Mammary epithelial cell (primary cell): ENCODE measurements at regions not wholly inside any gene's neighbourhood (a gene's known extent, or its start where the extent isn't known, plus 50 kb on each side); places are given as distances from the start of the nearest gene placed in this dataset.
"Not testable (repeated sequence)": the region's sequence is repeated elsewhere in the genome, so short reads cannot be mapped to it uniquely, and the experiment has no call there.

Source experiments
- CTCF ChIP-seq, 2 donors: IDR thresholded peaks in 1 of 2; conservative IDR thresholded peaks in 1 of 2; 2 replicates each; pipeline ENCODE4 v1.5.1; 2011 to 2012; ENCODE audit warnings: inconsistent platforms in 2 of 2, low read length in 2 of 2, mild to moderate bottlenecking in 2 of 2, control low read depth in 1 of 2, low read depth in 1 of 2; ENCODE audit not compliant: insufficient read depth in 1 of 2; ENCODE audit errors: extremely low read depth in 1 of 2
- EZH2 ChIP-seq: IDR thresholded peaks from 2 replicates; pipeline ENCODE4 v1.6.1; 2012; ENCODE audit warnings: low read length, inconsistent platforms, borderline replicate concordance

GRCh38 chr2:36279506-36279905, 76.1 kb upstream of the CRIM1 start:
- TF ChIP-seq CTCF (conservative IDR thresholded peaks at IDR 0.05 in 1 of 2, IDR thresholded peaks at IDR 0.05 in 1 of 2; ENCODE audit: extremely low read depth in 1 of 2, insufficient read depth in 1 of 2, low read depth in 1 of 2, low read length in 2 of 2); EZH2: not testable (repeated sequence)
